Dermis blood vessel endothelial cell (primary cell): ENCODE measurements at regions not wholly inside any gene's neighbourhood (a gene's known extent, or its start where the extent isn't known, plus 50 kb on each side); places are given as distances from the start of the nearest gene placed in this dataset.
"Not testable (repeated sequence)": the region's sequence is repeated elsewhere in the genome, so short reads cannot be mapped to it uniquely, and the experiment has no call there.

ENCODE experiments used
- DNase-seq: peaks from one replicate; pipeline ENCODE4 v3.0.0; 2010

GRCh38 chr12:85575120-85576096 lies 260.8 kb downstream of the RASSF9 start:
- peak; percentile 86 for DNase-seq

- peak; percentile 74 for DNase-seq
Measured at GRCh38 chr12:85580562-85581168, 255.5 kb downstream of the RASSF9 start.

- no peak for DNase-seq
Measured at GRCh38 chr12:85587158-85587557, 249.1 kb downstream of the RASSF9 start.

- DNase-seq, result peak; percentile 45
Measured at GRCh38 chr12:85588221-85588620, 248.0 kb downstream of the RASSF9 start.

- no peak for DNase-seq
Measured at GRCh38 chr12:85600841-85601240, 235.4 kb downstream of the RASSF9 start.

GRCh38 chr12:85603556-85603955 lies 232.7 kb downstream of the RASSF9 start:
- DNase-seq, result peak; percentile 27

GRCh38 chr12:85606455-85606854 lies 229.8 kb downstream of the RASSF9 start:
- DNase-seq, result no peak

GRCh38 chr12:85609778-85610177 lies 226.4 kb downstream of the RASSF9 start:
- no peak for DNase-seq

- no peak for DNase-seq
Measured at GRCh38 chr12:85610194-85610593, 226.0 kb downstream of the RASSF9 start.

- DNase-seq, result no peak
Measured at GRCh38 chr12:85616201-85616600, 220.0 kb downstream of the RASSF9 start.

- no peak for DNase-seq
Measured at GRCh38 chr12:85617307-85618091, 218.7 kb downstream of the RASSF9 start.

- no peak for DNase-seq
Measured at GRCh38 chr12:85621041-85621440, 215.2 kb downstream of the RASSF9 start.

- no peak for DNase-seq
Measured at GRCh38 chr12:85623763-85624162, 212.4 kb downstream of the RASSF9 start.

- no peak for DNase-seq
Measured at GRCh38 chr12:85625467-85625866, 210.7 kb downstream of the RASSF9 start.

- peak; percentile 91 for DNase-seq
Measured at GRCh38 chr12:85626001-85626783, 210.0 kb downstream of the RASSF9 start.

GRCh38 chr12:85626784-85627171 lies 209.4 kb downstream of the RASSF9 start:
- DNase-seq, result no peak

- peak; percentile 50 for DNase-seq
Measured at GRCh38 chr12:85627584-85627983, 208.6 kb downstream of the RASSF9 start.

GRCh38 chr12:85628562-85628961 lies 207.6 kb downstream of the RASSF9 start:
- DNase-seq, result not testable (repeated sequence)

GRCh38 chr12:85630851-85631250 lies 205.4 kb downstream of the RASSF9 start:
- no peak for DNase-seq

- DNase-seq, result peak; percentile 36
Measured at GRCh38 chr12:85632390-85632789, 203.8 kb downstream of the RASSF9 start.

GRCh38 chr12:85633491-85633890 lies 202.7 kb downstream of the RASSF9 start:
- DNase-seq, result peak; percentile 25

GRCh38 chr12:85639834-85640233 lies 196.4 kb downstream of the RASSF9 start:
- no peak for DNase-seq
